C4-2B (cell line): ENCODE measurements at regions not wholly inside any gene's neighbourhood (a gene's known extent, or its start where the extent isn't known, plus 50 kb on each side); places are given as distances from the start of the nearest gene placed in this dataset.

ENCODE experiments used
- ZFX ChIP-seq: fragments of 450-650 bp; IDR thresholded peaks from 2 replicates; pipeline ENCODE4 v1.6.1; 2017
- TF ChIP-seq, protein P1 (sequence below): fragments of 450-650 bp; conservative IDR thresholded peaks from 2 replicates; pipeline ENCODE4 v1.5.1; 2017; ENCODE audit warnings: mild to moderate bottlenecking

DNA sequence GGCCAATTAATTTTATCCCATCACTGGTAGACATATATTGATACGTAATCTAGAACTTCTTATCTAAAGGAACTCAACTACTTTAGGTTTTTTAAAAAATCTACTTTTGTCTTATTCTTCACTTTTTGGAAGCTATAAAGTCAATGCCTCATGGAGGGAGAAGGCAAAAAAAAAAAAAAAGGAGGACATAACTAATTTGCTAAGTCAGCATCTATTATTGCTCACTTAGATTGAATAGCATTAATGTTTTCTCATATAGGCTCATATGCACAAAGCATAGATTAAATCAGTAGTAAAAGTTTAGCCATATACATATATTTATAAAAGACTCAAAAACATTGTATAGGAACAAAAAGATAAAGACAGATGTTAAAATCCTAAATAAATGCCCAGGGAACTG is 179.3 kb upstream of the DGKB start:
- TF ChIP-seq, protein P1, sequence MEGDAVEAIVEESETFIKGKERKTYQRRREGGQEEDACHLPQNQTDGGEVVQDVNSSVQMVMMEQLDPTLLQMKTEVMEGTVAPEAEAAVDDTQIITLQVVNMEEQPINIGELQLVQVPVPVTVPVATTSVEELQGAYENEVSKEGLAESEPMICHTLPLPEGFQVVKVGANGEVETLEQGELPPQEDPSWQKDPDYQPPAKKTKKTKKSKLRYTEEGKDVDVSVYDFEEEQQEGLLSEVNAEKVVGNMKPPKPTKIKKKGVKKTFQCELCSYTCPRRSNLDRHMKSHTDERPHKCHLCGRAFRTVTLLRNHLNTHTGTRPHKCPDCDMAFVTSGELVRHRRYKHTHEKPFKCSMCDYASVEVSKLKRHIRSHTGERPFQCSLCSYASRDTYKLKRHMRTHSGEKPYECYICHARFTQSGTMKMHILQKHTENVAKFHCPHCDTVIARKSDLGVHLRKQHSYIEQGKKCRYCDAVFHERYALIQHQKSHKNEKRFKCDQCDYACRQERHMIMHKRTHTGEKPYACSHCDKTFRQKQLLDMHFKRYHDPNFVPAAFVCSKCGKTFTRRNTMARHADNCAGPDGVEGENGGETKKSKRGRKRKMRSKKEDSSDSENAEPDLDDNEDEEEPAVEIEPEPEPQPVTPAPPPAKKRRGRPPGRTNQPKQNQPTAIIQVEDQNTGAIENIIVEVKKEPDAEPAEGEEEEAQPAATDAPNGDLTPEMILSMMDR, result no peak
- TF ChIP-seq ZFX, result no peak
